Upper lobe of left lung (tissue), 4 donors: ENCODE measurements at regions not wholly inside any gene's neighbourhood (a gene's known extent, or its start where the extent isn't known, plus 50 kb on each side); places are given as distances from the start of the nearest gene placed in this dataset.
A peak's percentile ranks its signal among the peaks of the same experiment; 100 is the strongest.

Experiments
- CTCF ChIP-seq, 6 experiments: fragments of 450-650 bp in 4 of 6; fragments of 200-600 bp in 2 of 6; sonication (generic) in 2 of 6; IDR thresholded peaks; one replicate each; pipeline ENCODE4 v1.5.1; 2016 to 2019; ENCODE audit warnings: antibody characterized with exemption in 6 of 6
- EP300 ChIP-seq, 4 donors: sonication (generic); formaldehyde crosslinking; IDR thresholded peaks; one replicate each; pipeline ENCODE4 v1.5.1; 2017; ENCODE audit warnings: antibody characterized with exemption in 4 of 4, control low read depth in 2 of 4
- POLR2A ChIP-seq, 4 donors: fragments of 450-650 bp; IDR thresholded peaks; one replicate each; pipeline ENCODE4 v1.5.1; 2016 to 2017; ENCODE audit warnings: antibody characterized with exemption in 4 of 4, mild to moderate bottlenecking in 2 of 4
- POLR2AphosphoS5 ChIP-seq, 2 donors: sonication (generic); formaldehyde crosslinking; IDR thresholded peaks; one replicate each; pipeline ENCODE4 v1.5.1; 2017; ENCODE audit warnings: antibody characterized with exemption in 2 of 2

- no peak for TF ChIP-seq POLR2AphosphoS5 (IDR thresholded peaks at IDR 0.05)
- no peak for TF ChIP-seq POLR2A (IDR thresholded peaks at IDR 0.05)
- TF ChIP-seq CTCF (IDR thresholded peaks at IDR 0.05) = peak; percentile 54 to 80 (median 69)
- TF ChIP-seq EP300 (IDR thresholded peaks at IDR 0.05) = no peak
Observed at GRCh38 chr9:69971643-69972449, 71.8 kb upstream of the MAMDC2 start.
